ENCODE measurements at regions not wholly inside any gene's neighbourhood (a gene's known extent, or its start where the extent isn't known, plus 50 kb on each side); places are given as distances from the start of the nearest gene placed in this dataset.

DNA sequence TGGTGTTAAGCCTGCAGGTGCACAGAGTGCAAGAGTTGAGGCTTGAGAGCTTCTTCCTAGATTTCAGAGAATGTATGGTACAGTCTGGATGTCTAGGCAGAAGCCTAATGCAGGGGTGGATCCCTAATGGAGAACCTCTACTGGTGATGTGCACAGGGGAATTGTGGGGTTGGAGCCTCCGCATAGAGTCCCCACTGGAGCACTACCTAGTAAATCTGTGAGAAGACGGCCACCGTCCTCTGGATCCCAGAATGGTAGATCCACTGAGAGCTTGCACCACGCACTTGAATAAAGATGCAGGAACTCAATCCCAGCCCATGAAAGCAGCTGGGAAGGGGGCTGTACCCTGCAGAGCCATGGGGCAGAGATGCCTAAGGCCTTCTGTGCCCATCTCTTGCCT is 699.4 kb upstream of the FAM174A start:
- TF ChIP-seq EZH2 (IDR thresholded peaks at IDR 0.05) = no peak
- no peak for TF ChIP-seq POLR2A (IDR thresholded peaks at IDR 0.05; ENCODE audit: borderline replicate concordance, extremely low read depth, insufficient read depth, insufficient read length)
